ENCODE measurements at regions not wholly inside any gene's neighbourhood (a gene's known extent, or its start where the extent isn't known, plus 50 kb on each side); places are given as distances from the start of the nearest gene placed in this dataset.

DNA sequence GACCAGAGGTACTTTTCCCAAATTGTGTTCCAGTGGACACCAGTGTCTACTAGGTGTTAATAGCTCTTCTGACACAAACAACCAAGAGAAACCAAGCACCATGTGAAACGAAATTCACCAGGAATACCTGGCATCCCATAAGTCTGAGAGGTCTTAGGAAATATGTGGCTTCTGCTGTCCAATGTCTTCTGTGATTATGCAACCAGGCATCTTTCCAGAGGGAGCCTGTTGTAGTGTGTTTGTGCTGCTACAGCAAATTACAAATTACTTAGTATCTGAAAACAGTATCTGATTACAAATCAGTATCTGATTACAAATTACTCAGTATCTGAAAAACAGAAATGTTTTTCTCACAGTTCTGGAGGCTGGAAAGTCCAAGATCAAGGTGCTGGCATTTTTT is 133.6 kb upstream of the NPVF start:
- Mint-ChIP-seq H3K27me3 (ENCODE audit: insufficient read depth) (no peaks in the 10 kb centered on the region; the same call in 1 of the 2 replicates), H3K36me3 (ENCODE audit: low read depth) (peaks cover 5% of the 10 kb centered on the region; the same call in 1 of the 2 replicates), H3K4me3 (no peak overlapping the region), H3K27ac (no peak overlapping the region), H3K9me3 (peaks cover 44% of the 10 kb centered on the region), H3K4me1 (ENCODE audit: low read depth) (no peaks in the 10 kb centered on the region)
- TF ChIP-seq, protein P1, sequence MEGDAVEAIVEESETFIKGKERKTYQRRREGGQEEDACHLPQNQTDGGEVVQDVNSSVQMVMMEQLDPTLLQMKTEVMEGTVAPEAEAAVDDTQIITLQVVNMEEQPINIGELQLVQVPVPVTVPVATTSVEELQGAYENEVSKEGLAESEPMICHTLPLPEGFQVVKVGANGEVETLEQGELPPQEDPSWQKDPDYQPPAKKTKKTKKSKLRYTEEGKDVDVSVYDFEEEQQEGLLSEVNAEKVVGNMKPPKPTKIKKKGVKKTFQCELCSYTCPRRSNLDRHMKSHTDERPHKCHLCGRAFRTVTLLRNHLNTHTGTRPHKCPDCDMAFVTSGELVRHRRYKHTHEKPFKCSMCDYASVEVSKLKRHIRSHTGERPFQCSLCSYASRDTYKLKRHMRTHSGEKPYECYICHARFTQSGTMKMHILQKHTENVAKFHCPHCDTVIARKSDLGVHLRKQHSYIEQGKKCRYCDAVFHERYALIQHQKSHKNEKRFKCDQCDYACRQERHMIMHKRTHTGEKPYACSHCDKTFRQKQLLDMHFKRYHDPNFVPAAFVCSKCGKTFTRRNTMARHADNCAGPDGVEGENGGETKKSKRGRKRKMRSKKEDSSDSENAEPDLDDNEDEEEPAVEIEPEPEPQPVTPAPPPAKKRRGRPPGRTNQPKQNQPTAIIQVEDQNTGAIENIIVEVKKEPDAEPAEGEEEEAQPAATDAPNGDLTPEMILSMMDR (IDR thresholded peaks at IDR 0.05), result no peak
- no peak for DNase-seq

DNA sequence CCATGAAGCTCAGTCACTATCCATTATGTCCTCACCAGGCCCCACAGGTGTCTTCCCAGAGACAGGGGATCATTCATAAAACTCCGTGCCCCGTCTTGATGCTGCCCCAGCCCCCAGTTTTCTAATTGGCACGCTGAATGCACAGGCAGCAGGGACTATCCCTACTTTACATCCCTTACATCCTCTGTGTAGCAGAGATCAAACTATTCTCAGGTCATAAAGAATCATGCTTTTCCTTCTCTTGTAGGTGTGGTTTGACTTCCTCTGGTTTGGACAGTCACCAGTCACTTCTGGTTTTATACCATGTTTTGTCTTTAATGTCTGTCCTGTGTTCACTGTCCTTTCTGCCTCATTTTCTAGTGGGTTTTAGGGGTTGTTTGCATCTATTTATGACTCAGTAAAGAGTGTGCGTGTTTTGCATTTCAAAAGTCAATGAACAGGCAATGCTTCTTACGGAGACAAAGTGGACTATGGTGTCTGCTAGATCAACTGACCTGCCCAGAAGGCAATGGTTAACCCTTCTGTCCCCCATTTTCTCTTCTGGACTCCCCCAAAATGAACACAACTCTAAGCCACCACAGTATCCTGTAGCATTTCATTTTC is 140.4 kb upstream of the NPVF start:
- H3K36me3 Mint-ChIP-seq (ENCODE audit: low read depth), result peaks cover 11% of the 10 kb centered on the region; the same call in 1 of the 2 replicates
- no peak overlapping the region for H3K27ac Mint-ChIP-seq
- peaks cover 55% of the 10 kb centered on the region for H3K9me3 Mint-ChIP-seq

GRCh38 chr7:25369786-25370185 is 141.5 kb upstream of the NPVF start:
- no peaks in the 10 kb centered on the region for H3K4me1 Mint-ChIP-seq (ENCODE audit: low read depth)
- H3K9me3 Mint-ChIP-seq, result peaks cover 55% of the 10 kb centered on the region
- no peak overlapping the region for H3K4me3 Mint-ChIP-seq
- TF ChIP-seq, protein P1 (IDR thresholded peaks at IDR 0.05), result no peak
- peaks cover 11% of the 10 kb centered on the region; the same call in 1 of the 2 replicates for H3K36me3 Mint-ChIP-seq (ENCODE audit: low read depth)
- DNase-seq, result no peak
- no peak overlapping the region for H3K27ac Mint-ChIP-seq
- no peaks in the 10 kb centered on the region for H3K27me3 Mint-ChIP-seq (ENCODE audit: insufficient read depth)

More for the DNA sequence above, 140.4 kb upstream of the NPVF start:
- Mint-ChIP-seq H3K27me3 (ENCODE audit: insufficient read depth) (no peaks in the 10 kb centered on the region), H3K4me3 (no peak overlapping the region), H3K4me1 (ENCODE audit: low read depth) (no peaks in the 10 kb centered on the region)
- TF ChIP-seq, protein P1 (IDR thresholded peaks at IDR 0.05), result no peak
- DNase-seq, result no peak

- Mint-ChIP-seq H3K27me3 (ENCODE audit: insufficient read depth) (no peaks in the 10 kb centered on the region), H3K36me3 (ENCODE audit: low read depth) (peaks cover 6% of the 10 kb centered on the region; the same call in 1 of the 2 replicates), H3K27ac (no peak overlapping the region), H3K4me3 (no peak overlapping the region), H3K9me3 (peaks cover 48% of the 10 kb centered on the region), H3K4me1 (ENCODE audit: low read depth) (no peaks in the 10 kb centered on the region)
- TF ChIP-seq, protein P1 (IDR thresholded peaks at IDR 0.05), result no peak
- DNase-seq, result no peak
These were observed 143.7 kb upstream of the NPVF start for GRCh38 chr7:25371972-25372371.

- Mint-ChIP-seq H3K36me3 (ENCODE audit: low read depth) (peaks cover 6% of the 10 kb centered on the region; the same call in 1 of the 2 replicates), H3K9me3 (peaks cover 20% of the 10 kb centered on the region), H3K27ac (no peak overlapping the region), H3K27me3 (ENCODE audit: insufficient read depth) (no peaks in the 10 kb centered on the region), H3K4me3 (no peak overlapping the region), H3K4me1 (ENCODE audit: low read depth) (no peaks in the 10 kb centered on the region)
- no peak for DNase-seq
- TF ChIP-seq, protein P1 (IDR thresholded peaks at IDR 0.05), result no peak
These were observed 147.7 kb upstream of the NPVF start for GRCh38 chr7:25375805-25376600.

Data from HFFc6 (cell line).